K562 (cell line): ENCODE measurements at regions not wholly inside any gene's neighbourhood (a gene's known extent, or its start where the extent isn't known, plus 50 kb on each side); places are given as distances from the start of the nearest gene placed in this dataset.

Source experiments
- ATAC-seq: fragments of 200-7000 bp; cut with Tn5 transposase; 3 replicates; pipeline ENCODE4 v1.9.1; 2020; ENCODE audit warnings: moderate library complexity
- BruUV-seq: library from RNA; stranded (reverse); fragments of 400-500 nt; replicated peaks from 2 replicates; lab custom pipeline; 2021; lab: Mats Ljungman, UMichigan
- CTCF ChIA-PET: fragments of 300-600 bp; formaldehyde crosslinking; extraction: SDS; loops from one replicate; lab custom pipeline; 2021; ENCODE audit warnings: low intra/inter-chr PET ratio; lab: Yijun Ruan, JAX
- POLR2A ChIA-PET: fragments of 300-600, 350-650 bp; sonication (Branson Sonifier 250); formaldehyde crosslinking; extraction: SDS; loops from one replicate; lab custom pipeline; 2021; ENCODE audit warnings: antibody characterized with exemption, inconsistent platforms; lab: Yijun Ruan, JAX
- DNase-seq, 4 experiments: peaks; one replicate each; pipeline versions ENCODE4 v3.0.0 to v3.0.0-alpha.2; 2011 to 2018; ENCODE audit warnings: low spot score in 3 of 4, mixed read lengths in 3 of 4; ENCODE audit errors: extremely low read depth in 1 of 4
- FAIRE-seq: peaks from 2 replicates; lab custom pipeline; 2011; peaks lifted over from hg19 to GRCh38; lab: Jason Lieb, UNC
- H2AFZ ChIP-seq: 2 replicates; pipeline ENCODE4 v1.6.0; 2011; ENCODE audit warnings: low read depth, low read length, control low read depth, inconsistent platforms
- H3K27ac ChIP-seq: fragments of 200-600 bp; 3 replicates; pipeline ENCODE4 v1.8.0; 2011; ENCODE audit warnings: low read depth, mild to moderate bottlenecking, control low read depth, inconsistent platforms, low read length, moderate library complexity, mixed read lengths; ENCODE audit errors: extremely low read depth
- H3K27me3 ChIP-seq, 2 experiments: fragments of 300-600 bp in 1 of 2; 2 replicates in 1 of 2; 3 replicates in 1 of 2; pipeline versions ENCODE4 v1.6.0 to v1.8.0; 2011; ENCODE audit warnings: inconsistent platforms in 2 of 2, low read length in 2 of 2, mild to moderate bottlenecking in 1 of 2, mixed read lengths in 1 of 2, moderate library complexity in 1 of 2; ENCODE audit not compliant: control insufficient read depth in 2 of 2, insufficient read depth in 2 of 2
- H3K36me3 ChIP-seq: fragments of 300-600 bp; 3 replicates; pipeline ENCODE4 v1.8.0; 2011; ENCODE audit warnings: mild to moderate bottlenecking, low read length, inconsistent platforms; ENCODE audit not compliant: control insufficient read depth, insufficient read depth
- H3K4me1 ChIP-seq, 2 experiments: fragments of 200-600 bp in 1 of 2; replicated peaks in 1 of 2; 2 replicates in 1 of 2; 3 replicates in 1 of 2; pipeline versions ENCODE4 v1.5.1 to v1.8.0; 2011; ENCODE audit warnings: inconsistent platforms in 2 of 2, low read length in 2 of 2, mild to moderate bottlenecking in 1 of 2, mixed read lengths in 1 of 2, moderate library complexity in 1 of 2; ENCODE audit not compliant: control insufficient read depth in 2 of 2, insufficient read depth in 2 of 2
- H3K4me2 ChIP-seq: 2 replicates; pipeline ENCODE4 v1.6.1; 2011; ENCODE audit warnings: low read length, control low read depth, inconsistent platforms, mixed read lengths; ENCODE audit not compliant: insufficient read depth
- H3K4me3 ChIP-seq: fragments of 200-600 bp; sonication (generic), shearing (Covaris generic); 2 replicates; pipeline ENCODE4 v1.5.1; 2016; ENCODE audit warnings: control low read depth, inconsistent platforms
- H3K79me2 ChIP-seq: fragments of 200-600 bp; 3 replicates; pipeline ENCODE4 v1.8.0; 2011; ENCODE audit warnings: low read length, inconsistent platforms; ENCODE audit not compliant: control insufficient read depth, insufficient read depth
- H3K9ac ChIP-seq, 2 experiments: 2 replicates each; pipeline versions ENCODE4 v1.6.0 to v1.6.1; 2011; ENCODE audit warnings: low read depth in 2 of 2, low read length in 2 of 2, control low read depth in 1 of 2, inconsistent platforms in 1 of 2, mild to moderate bottlenecking in 1 of 2, mixed read lengths in 1 of 2; ENCODE audit not compliant: insufficient read depth in 1 of 2
- H3K9me1 ChIP-seq: one replicate; pipeline ENCODE4 v1.6.0; 2011; ENCODE audit warnings: inconsistent platforms, mild to moderate bottlenecking, low read length, moderate library complexity; ENCODE audit not compliant: control insufficient read depth, insufficient read depth
- H3K9me3 ChIP-seq: replicated peaks from 2 replicates; pipeline ENCODE4 v1.5.1; 2011; ENCODE audit warnings: low read depth, low read length, inconsistent platforms; ENCODE audit not compliant: control insufficient read depth, insufficient read depth
- H4K20me1 ChIP-seq: replicated peaks from 2 replicates; pipeline ENCODE4 v1.6.1; 2011; ENCODE audit warnings: low read length, inconsistent platforms, mixed read lengths; ENCODE audit not compliant: control insufficient read depth, insufficient read depth
- RAD51 ChIP-seq: fragments of 450-650 bp; IDR thresholded peaks from 2 replicates; pipeline ENCODE4 v1.7.1; 2016; ENCODE audit warnings: low read depth, mild to moderate bottlenecking, borderline replicate concordance
- USF2 ChIP-seq: sonication (generic); formaldehyde crosslinking; IDR thresholded peaks from 2 replicates; pipeline ENCODE4 v1.5.0; 2020; ENCODE audit warnings: missing genetic modification reagents
- WGBS: fragments of 100-300 bp; shearing (Covaris generic); methylation state at CpG from one replicate; pipeline ENCODE4 v1.1.6; 2016; ENCODE audit warnings: low coverage, mixed read lengths; ENCODE audit not compliant: insufficient coverage; ENCODE audit errors: missing lambda C conversion rate; 5-methylcytosine and 5-hydroxymethylcytosine counted together
- in situ Hi-C: fragments of 300-500 bp; cut with MboI; formaldehyde crosslinking; loops from 4 replicates; pipeline ENCODE4 v1.15.0; 2018; ENCODE audit warnings: inconsistent platforms, mixed read lengths
- intact Hi-C: fragments of 100-400 bp; cut with micrococcal nuclease; formaldehyde crosslinking; loops from 2 replicates; pipeline ENCODE4 v1.14.2; 2022
- TF ChIP-seq, protein P1 (sequence below), 2 experiments: fragments of 450-650 bp; conservative IDR thresholded peaks; 2 replicates each; pipeline ENCODE4 v1.6.1; 2017; ENCODE audit warnings: mild to moderate bottlenecking in 2 of 2, moderate library complexity in 2 of 2

DNA sequence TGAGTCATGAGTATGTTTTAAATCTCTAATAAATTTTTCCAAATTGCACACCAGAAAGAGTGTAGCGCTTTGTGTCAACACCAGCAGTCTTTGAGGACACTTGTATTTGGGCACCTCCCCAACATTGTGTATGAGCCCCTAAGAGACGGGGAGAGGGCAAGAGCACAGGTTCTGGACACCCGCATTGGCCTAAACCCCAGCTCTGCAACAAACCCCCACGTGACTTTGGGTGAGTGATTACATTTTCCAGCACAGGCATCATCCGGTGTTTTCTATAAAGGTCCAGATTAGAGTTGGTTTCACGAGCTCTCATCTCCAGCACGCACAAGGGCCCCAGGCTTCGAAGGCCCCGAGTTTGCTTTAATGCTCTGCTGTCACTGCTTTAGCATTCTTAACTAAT lies 66.3 kb upstream of the SLC45A1 start:
- 19% methylated on average over 9 of the region's 9 CpGs for WGBS
- Histone ChIP-seq H3K9me3 (no peaks in the 10 kb centered on the region), H3K27me3 (peaks cover 26 to 55% of the 10 kb centered on the region in 2 experiments; a peak in 4 of 5 replicates), H3K79me2 (no peaks in the 10 kb centered on the region), H3K9me1 (no peaks in the 10 kb centered on the region), H3K9ac (no peak overlapping the region), H3K4me1 (no peaks in the 10 kb centered on the region; a peak in 1 of 5 replicates), H3K36me3 (no peaks in the 10 kb centered on the region), H2AFZ (no peak overlapping the region), H4K20me1 (no peaks in the 10 kb centered on the region), H3K4me2 (no peak overlapping the region), H3K27ac (no peak overlapping the region), H3K4me3 (no peak overlapping the region)
- DNase-seq (no peak), ATAC-seq (no peak), FAIRE-seq (no peak)
- TF ChIP-seq, protein P1, sequence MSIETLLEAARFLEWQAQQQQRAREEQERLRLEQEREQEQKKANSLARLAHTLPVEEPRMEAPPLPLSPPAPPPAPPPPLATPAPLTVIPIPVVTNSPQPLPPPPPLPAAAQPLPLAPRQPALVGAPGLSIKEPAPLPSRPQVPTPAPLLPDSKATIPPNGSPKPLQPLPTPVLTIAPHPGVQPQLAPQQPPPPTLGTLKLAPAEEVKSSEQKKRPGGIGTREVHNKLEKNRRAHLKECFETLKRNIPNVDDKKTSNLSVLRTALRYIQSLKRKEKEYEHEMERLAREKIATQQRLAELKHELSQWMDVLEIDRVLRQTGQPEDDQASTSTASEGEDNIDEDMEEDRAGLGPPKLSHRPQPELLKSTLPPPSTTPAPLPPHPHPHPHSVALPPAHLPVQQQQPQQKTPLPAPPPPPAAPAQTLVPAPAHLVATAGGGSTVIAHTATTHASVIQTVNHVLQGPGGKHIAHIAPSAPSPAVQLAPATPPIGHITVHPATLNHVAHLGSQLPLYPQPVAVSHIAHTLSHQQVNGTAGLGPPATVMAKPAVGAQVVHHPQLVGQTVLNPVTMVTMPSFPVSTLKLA (conservative IDR thresholded peaks at IDR 0.05): no peak
- TF ChIP-seq USF2 (CRISPR knock-in tag) (peak; percentile 40), RAD51 (peak; percentile 22; the same call in 1 of the 2 replicates)
- intact Hi-C loops (no loop called here), in situ Hi-C loops (no loop called here)
- ChIA-PET CTCF (no interaction called here), POLR2A (interaction anchor here (0.7 kb wide), 1 partner anchor 115 kb away, joined by 3 read pairs; no protein-coding TSS in a partner anchor)
- no TSS peak for BruUV-seq
